GM19397 (cell line): ENCODE measurements at regions not wholly inside any gene's neighbourhood (a gene's known extent, or its start where the extent isn't known, plus 50 kb on each side); places are given as distances from the start of the nearest gene placed in this dataset.
"Not testable (repeated sequence)": the region's sequence is repeated elsewhere in the genome, so short reads cannot be mapped to it uniquely, and the experiment has no call there.

Source experiments
- ATAC-seq: cut with Tn5 transposase; IDR thresholded peaks from one replicate; pipeline ENCODE4 v1.9.1; 2021; ENCODE audit warnings: mild to moderate bottlenecking, moderate library complexity; ENCODE audit not compliant: unreplicated experiment

DNA sequence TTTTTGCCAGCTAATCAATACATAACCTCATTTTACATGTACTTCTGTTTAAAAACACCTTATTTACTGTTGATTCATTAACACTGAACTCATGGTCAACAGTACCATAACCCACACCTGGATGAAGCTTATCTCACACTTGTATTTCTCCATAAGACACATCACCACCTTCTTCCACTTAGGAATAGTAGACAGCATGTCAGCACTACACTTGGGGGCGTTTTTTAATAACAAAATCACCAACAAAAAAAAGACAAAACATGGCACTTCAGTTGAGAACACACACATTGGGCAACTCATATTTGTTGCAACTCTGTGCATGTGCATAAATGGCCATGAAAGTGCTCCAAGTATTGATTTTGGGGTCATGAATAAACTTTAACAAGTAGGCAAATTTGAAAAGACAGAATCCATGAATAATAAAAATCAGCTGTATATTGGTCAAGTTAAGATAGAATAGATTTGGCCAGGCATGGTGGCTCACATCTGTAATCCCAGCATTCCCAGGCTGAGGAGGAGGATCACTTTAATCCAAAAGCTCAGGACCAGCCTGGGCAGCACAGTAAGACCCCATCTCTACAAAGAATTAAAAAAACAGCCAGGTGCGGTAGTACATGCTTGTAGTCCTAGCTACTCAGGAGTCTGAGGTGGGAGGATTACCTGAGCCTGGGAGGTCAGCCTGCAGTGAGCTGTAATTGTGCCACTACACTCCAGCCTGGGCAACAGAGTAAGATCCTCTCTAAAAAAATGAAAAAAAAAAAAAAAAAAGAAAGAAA lies 84.4 kb upstream of the SRD5A2 start:
- no peak for ATAC-seq

- ATAC-seq, result no peak
Observed at GRCh38 chr2:31660812-31661335, 80.1 kb upstream of the SRD5A2 start.

- ATAC-seq, result no peak
Observed at GRCh38 chr2:31660165-31660564, 79.4 kb upstream of the SRD5A2 start.

DNA sequence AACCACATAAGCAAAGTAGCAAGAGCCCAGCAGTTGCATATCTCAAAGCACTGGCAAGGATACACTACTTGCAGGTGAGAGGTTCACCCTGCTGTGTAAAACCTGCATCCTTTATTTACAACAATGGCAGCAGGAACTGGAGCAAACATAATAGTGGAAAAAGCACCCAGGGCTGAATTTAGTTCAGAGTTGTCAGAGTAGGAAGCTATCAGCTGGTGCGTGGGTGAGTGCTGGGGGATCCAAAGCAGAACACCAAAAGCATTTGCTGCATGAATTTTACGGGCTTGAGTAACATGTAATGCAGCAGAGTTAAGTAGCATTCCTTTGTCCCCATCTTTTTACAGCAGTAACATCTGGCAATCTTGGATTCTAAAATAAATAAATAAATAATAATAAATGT lies 73.5 kb upstream of the SRD5A2 start:
- ATAC-seq, result no peak

DNA sequence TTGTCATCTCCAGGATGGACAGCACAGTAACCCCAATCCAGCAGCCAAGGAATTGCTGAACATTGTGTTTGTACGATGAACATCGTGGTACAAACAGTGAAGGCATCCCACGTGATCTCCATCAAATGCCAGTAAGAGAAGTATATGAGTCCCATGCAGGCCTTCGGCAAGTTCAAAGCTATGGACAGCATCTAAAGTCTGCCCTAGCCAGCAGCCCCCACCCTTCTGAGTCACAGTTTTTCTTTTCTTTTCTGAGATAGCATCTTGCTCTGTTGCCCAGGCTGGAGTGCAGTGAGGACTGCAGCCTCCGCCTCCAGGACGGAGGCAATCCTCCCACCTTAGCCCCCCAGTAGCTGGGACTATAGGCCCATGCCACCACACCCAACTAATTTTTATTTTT lies 71.0 kb upstream of the SRD5A2 start:
- ATAC-seq, result no peak

DNA sequence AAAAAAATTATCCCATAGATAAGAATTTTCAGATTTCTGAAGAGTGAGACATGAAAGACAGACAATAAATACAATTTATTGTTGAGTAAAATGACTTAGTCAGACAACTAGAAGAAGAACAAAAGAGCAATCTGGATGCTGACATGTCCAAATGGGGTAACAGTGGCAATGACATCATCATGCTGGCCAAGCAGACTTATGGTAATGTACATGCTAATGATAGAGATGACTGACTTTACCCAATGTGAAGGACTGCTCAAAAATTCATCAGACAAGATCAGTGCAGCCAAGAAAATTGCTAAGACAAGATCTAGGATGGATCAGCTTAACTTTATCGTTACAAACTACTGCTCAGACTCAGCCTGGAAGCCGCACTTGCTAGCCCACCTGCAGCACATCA lies 70.5 kb upstream of the SRD5A2 start:
- ATAC-seq, result no peak

- no peak for ATAC-seq
Observed at GRCh38 chr2:31644551-31644950, 63.8 kb upstream of the SRD5A2 start.

GRCh38 chr2:31642707-31643106 lies 62.0 kb upstream of the SRD5A2 start:
- no peak for ATAC-seq

GRCh38 chr2:31632201-31632600 lies 51.5 kb upstream of the SRD5A2 start:
- not testable (repeated sequence) for ATAC-seq
